H9 (cell line): ENCODE measurements at regions not wholly inside any gene's neighbourhood (a gene's known extent, or its start where the extent isn't known, plus 50 kb on each side); places are given as distances from the start of the nearest gene placed in this dataset.

Source experiments
- DNase-seq: peaks from one replicate; pipeline ENCODE4 v3.0.0-alpha.2; 2017
- H2AFZ ChIP-seq: one replicate; pipeline ENCODE4 v1.6.1; 2013; ENCODE audit warnings: mild to moderate bottlenecking, low read length, control low read depth, moderate library complexity
- H2AK5ac ChIP-seq: 2 replicates; pipeline ENCODE4 v1.6.1; 2013; ENCODE audit warnings: low read length, control low read depth, mixed read lengths; ENCODE audit not compliant: insufficient read length
- H2BK120ac ChIP-seq: one replicate; pipeline ENCODE4 v1.6.1; 2013; ENCODE audit warnings: low read depth, mild to moderate bottlenecking, low read length, control low read depth, inconsistent platforms; ENCODE audit not compliant: poor library complexity, severe bottlenecking
- H2BK12ac ChIP-seq: 2 replicates; pipeline ENCODE4 v1.6.1; 2013; ENCODE audit warnings: low read length, control low read depth, mixed read lengths, low read depth; ENCODE audit not compliant: insufficient read length
- H2BK15ac ChIP-seq: 2 replicates; pipeline ENCODE4 v1.6.1; 2013; ENCODE audit warnings: low read depth, low read length, control low read depth
- H2BK20ac ChIP-seq: one replicate; pipeline ENCODE4 v1.6.1; 2013; ENCODE audit warnings: low read depth, mild to moderate bottlenecking, low read length, control low read depth, inconsistent platforms; ENCODE audit not compliant: poor library complexity, severe bottlenecking
- H2BK5ac ChIP-seq: 2 replicates; pipeline ENCODE4 v1.6.1; 2013; ENCODE audit warnings: low read length, control low read depth, mixed read lengths; ENCODE audit not compliant: insufficient read length
- H3K14ac ChIP-seq: 2 replicates; pipeline ENCODE4 v1.6.1; 2013; ENCODE audit warnings: low read length, control low read depth; ENCODE audit not compliant: insufficient read depth
- H3K18ac ChIP-seq: 2 replicates; pipeline ENCODE4 v1.6.1; 2013; ENCODE audit warnings: low read depth, mild to moderate bottlenecking, mixed read lengths, low read length, control low read depth; ENCODE audit not compliant: insufficient read length
- H3K23ac ChIP-seq: 2 replicates; pipeline ENCODE4 v1.6.1; 2013; ENCODE audit warnings: low read length, control low read depth, mixed read lengths, low read depth; ENCODE audit not compliant: insufficient read length
- H3K23me2 ChIP-seq: 2 replicates; pipeline ENCODE4 v1.6.1; 2013; ENCODE audit warnings: low read depth, mild to moderate bottlenecking, mixed read lengths, low read length, control low read depth; ENCODE audit not compliant: insufficient read length, poor library complexity, severe bottlenecking
- H3K27ac ChIP-seq: 2 replicates; pipeline ENCODE4 v1.5.1; 2013; ENCODE audit warnings: low read length, control low read depth, mixed read lengths, low read depth; ENCODE audit not compliant: insufficient read length
- H3K27me3 ChIP-seq: 2 replicates; pipeline ENCODE4 v1.6.1; 2013; ENCODE audit warnings: low read length, control low read depth, inconsistent platforms; ENCODE audit not compliant: insufficient read depth
- H3K4ac ChIP-seq: 2 replicates; pipeline ENCODE4 v1.6.1; 2013; ENCODE audit warnings: low read depth, mild to moderate bottlenecking, control low read depth, inconsistent platforms, low read length, moderate library complexity
- H3K4me1 ChIP-seq: 2 replicates; pipeline ENCODE4 v1.6.1; 2013; ENCODE audit warnings: low read length, control low read depth, inconsistent platforms; ENCODE audit not compliant: insufficient read depth
- H3K4me2 ChIP-seq: 2 replicates; pipeline ENCODE4 v1.6.1; 2013; ENCODE audit warnings: low read length, control low read depth, mixed read lengths; ENCODE audit not compliant: insufficient read length, insufficient read depth
- H3K56ac ChIP-seq: 2 replicates; pipeline ENCODE4 v1.6.1; 2013; ENCODE audit warnings: low read depth, mild to moderate bottlenecking, mixed read lengths, low read length, control low read depth; ENCODE audit not compliant: insufficient read length
- H3K79me1 ChIP-seq: 2 replicates; pipeline ENCODE4 v1.6.1; 2013; ENCODE audit warnings: low read depth, mild to moderate bottlenecking, moderate library complexity, low read length, control low read depth, inconsistent platforms; ENCODE audit not compliant: insufficient read depth, poor library complexity, severe bottlenecking
- H3K79me2 ChIP-seq: 2 replicates; pipeline ENCODE4 v1.6.1; 2013; ENCODE audit warnings: low read length, control low read depth, inconsistent platforms; ENCODE audit not compliant: insufficient read depth
- H3K9ac ChIP-seq: 2 replicates; pipeline ENCODE4 v1.6.1; 2013; ENCODE audit warnings: low read length, control low read depth, mixed read lengths; ENCODE audit not compliant: insufficient read length; ENCODE audit errors: extremely low read depth
- H3K9me3 ChIP-seq: one replicate; pipeline ENCODE4 v1.6.1; 2013; ENCODE audit warnings: low read depth, low read length, inconsistent platforms; ENCODE audit not compliant: control insufficient read depth
- H3T11ph ChIP-seq: one replicate; pipeline ENCODE4 v1.6.1; 2013; ENCODE audit warnings: mild to moderate bottlenecking, low read length, control low read depth, inconsistent platforms
- H4K20me1 ChIP-seq: one replicate; pipeline ENCODE4 v1.6.1; 2013; ENCODE audit not compliant: control insufficient read depth, insufficient read length, insufficient read depth
- H4K5ac ChIP-seq: 2 replicates; pipeline ENCODE4 v1.6.1; 2013; ENCODE audit warnings: low read depth, mild to moderate bottlenecking, mixed read lengths, low read length, control low read depth; ENCODE audit not compliant: insufficient read length
- H4K8ac ChIP-seq: replicated peaks from 2 replicates; pipeline ENCODE4 v1.6.1; 2013; ENCODE audit warnings: low read length, control low read depth, mixed read lengths, low read depth; ENCODE audit not compliant: insufficient read length
- H4K91ac ChIP-seq: 2 replicates; pipeline ENCODE4 v1.6.1; 2013; ENCODE audit warnings: low read depth, mild to moderate bottlenecking, moderate library complexity, mixed read lengths, low read length, control low read depth; ENCODE audit not compliant: insufficient read length
- H3K27ac Mint-ChIP-seq, 3 experiments: 2 replicates in 2 of 3; 3 replicates in 1 of 3; pipeline ENCODE4 v1.8.0; 2020 to 2021; ENCODE audit warnings: mixed read lengths in 3 of 3, mild to moderate bottlenecking in 1 of 3, moderate library complexity in 1 of 3
- H3K27me3 Mint-ChIP-seq: 2 replicates; pipeline ENCODE4 v1.8.0; 2021; ENCODE audit warnings: low read depth, mild to moderate bottlenecking, moderate library complexity, mixed read lengths
- H3K36me3 Mint-ChIP-seq, 3 experiments: 2 replicates in 2 of 3; 3 replicates in 1 of 3; pipeline ENCODE4 v1.8.0; 2020 to 2021; ENCODE audit warnings: low read depth in 3 of 3, mixed read lengths in 3 of 3; ENCODE audit not compliant: insufficient read depth in 1 of 3
- H3K4me1 Mint-ChIP-seq, 2 experiments: 2 replicates each; pipeline ENCODE4 v1.8.0; 2020; ENCODE audit warnings: mixed read lengths in 2 of 2
- H3K4me3 Mint-ChIP-seq, 2 experiments: 2 replicates in 1 of 2; 3 replicates in 1 of 2; pipeline ENCODE4 v1.8.0; 2020 to 2021; ENCODE audit warnings: mild to moderate bottlenecking in 2 of 2, mixed read lengths in 2 of 2, moderate library complexity in 1 of 2
- H3K9me3 Mint-ChIP-seq, 2 experiments: 2 replicates in 1 of 2; 3 replicates in 1 of 2; pipeline ENCODE4 v1.8.0; 2020; ENCODE audit warnings: mild to moderate bottlenecking in 2 of 2, mixed read lengths in 2 of 2, moderate library complexity in 1 of 2
- CTCF ChIP-seq: fragments of 200-600 bp; sonication (generic); conservative IDR thresholded peaks from 3 replicates; pipeline ENCODE4 v1.8.0; 2021; ENCODE audit warnings: antibody characterized with exemption, mild to moderate bottlenecking
- WGBS: extraction: QIAGEN DNeasy Blood & Tissue Kit; methylation state at CpG from one replicate; pipeline ENCODE4 v1.1.7; 2013; ENCODE audit warnings: missing lambda C conversion rate, low lambda C conversion rate, mixed read lengths; ENCODE audit not compliant: insufficient read length; ENCODE audit errors: extremely low coverage; 5-methylcytosine and 5-hydroxymethylcytosine counted together

GRCh38 chr15:31153531-31153930 lies 52.0 kb upstream of the TRPM1 start:
- TF ChIP-seq CTCF: no peak
- H3K9me3 Mint-ChIP-seq: peaks cover 3 to 14% of the 10 kb centered on the region in 2 experiments; a peak in 4 of 5 replicates
- H2BK12ac ChIP-seq: no peak overlapping the region
- H4K91ac ChIP-seq: no peak overlapping the region
- H3K4me1 ChIP-seq: peaks cover 12% of the 10 kb centered on the region; the same call in 1 of the 2 replicates
- H3K4me2 ChIP-seq: no peak overlapping the region
- H2BK120ac ChIP-seq: no peak overlapping the region
- no peaks in the 10 kb centered on the region for H3K79me1 ChIP-seq
- no peaks in the 10 kb centered on the region for H3K23me2 ChIP-seq
- H2AFZ ChIP-seq: no peak overlapping the region
- H3K27ac Mint-ChIP-seq: peak overlapping the region in 1 of 3 experiments; percentile 62; a peak in 2 of 7 replicates
- peaks cover 74% of the 10 kb centered on the region in 2 experiments for H3K4me1 Mint-ChIP-seq
- H2AK5ac ChIP-seq: no peak overlapping the region
- no CpG with 5 or more reads among the region's 7 CpGs for WGBS
- H3K9ac ChIP-seq: no peak overlapping the region
- no peak overlapping the region for H4K5ac ChIP-seq
- no peak overlapping the region for H2BK5ac ChIP-seq
- no peak for DNase-seq
- H3K79me2 ChIP-seq: no peaks in the 10 kb centered on the region
- no peaks in the 10 kb centered on the region for H3K27me3 ChIP-seq
- no peak overlapping the region for H3T11ph ChIP-seq
- no peak overlapping the region for H2BK20ac ChIP-seq
- H2BK15ac ChIP-seq: no peak overlapping the region
- no peak overlapping the region for H3K14ac ChIP-seq
- H3K4me3 Mint-ChIP-seq: no peak overlapping the region
- H3K9me3 ChIP-seq: no peaks in the 10 kb centered on the region
- H3K27ac ChIP-seq: no peak overlapping the region
- H3K18ac ChIP-seq: no peak overlapping the region
- no peak overlapping the region for H3K56ac ChIP-seq
- no peaks in the 10 kb centered on the region for H4K20me1 ChIP-seq
- no peak overlapping the region for H4K8ac ChIP-seq
- no peak overlapping the region for H3K23ac ChIP-seq
- no peak overlapping the region for H3K4ac ChIP-seq
- H3K36me3 Mint-ChIP-seq: peaks cover 2 to 9% (median 3%) of the 10 kb centered on the region in 3 experiments; a peak in 4 of 7 replicates
- H3K27me3 Mint-ChIP-seq: no peaks in the 10 kb centered on the region
